COLO668 (cell line): ENCODE measurements at regions not wholly inside any gene's neighbourhood (a gene's known extent, or its start where the extent isn't known, plus 50 kb on each side); places are given as distances from the start of the nearest gene placed in this dataset.
"Not testable (repeated sequence)": the region's sequence is repeated elsewhere in the genome, so short reads cannot be mapped to it uniquely, and the experiment has no call there.

Source experiments
- DNase-seq: peaks from one replicate; lab custom pipeline; 2025; ENCODE audit not compliant: unreplicated experiment; lab: John Stamatoyannopoulos, UW

DNA sequence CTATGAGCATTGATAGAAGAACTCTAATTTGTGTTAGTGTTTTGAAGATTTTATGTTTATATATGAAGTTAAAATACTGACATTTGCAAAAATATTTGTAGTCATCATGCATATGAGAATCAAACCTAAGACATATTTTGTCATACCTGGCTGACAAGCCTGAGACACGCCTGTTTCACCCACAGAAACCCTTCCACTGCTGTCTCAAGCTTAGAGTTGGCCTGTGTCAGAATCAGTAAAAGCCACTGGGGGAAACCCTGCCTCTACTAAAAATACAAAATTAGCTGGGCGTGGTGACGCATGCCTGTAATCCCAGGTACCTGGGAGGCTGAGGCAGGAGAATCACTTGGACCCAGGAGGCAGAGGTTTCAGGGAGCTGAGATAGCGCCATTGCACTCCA, 218.0 kb upstream of the C1QTNF3 start:
- DNase-seq = not testable (repeated sequence)

DNA sequence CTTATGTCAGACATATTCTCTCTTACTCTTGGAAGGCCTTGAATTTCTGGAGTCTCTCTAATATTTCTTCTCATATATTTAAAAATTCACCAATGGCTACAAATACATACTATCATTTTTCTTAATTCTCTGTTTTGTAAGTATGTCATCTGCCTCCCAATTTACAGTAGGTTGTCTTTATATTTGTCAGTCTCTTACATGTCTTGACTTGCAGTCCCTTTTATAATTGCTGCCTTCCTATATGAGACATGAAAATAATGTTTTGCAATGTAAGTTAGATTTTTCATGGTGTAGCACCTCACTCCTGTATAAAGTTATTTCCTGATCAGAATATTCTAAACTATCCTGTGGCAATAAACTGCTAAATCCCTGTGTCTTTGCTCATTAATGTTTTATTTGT, 223.1 kb upstream of the C1QTNF3 start:
- not testable (repeated sequence) for DNase-seq

- not testable (repeated sequence) for DNase-seq
Measured at GRCh38 chr5:34296759-34297158, 253.7 kb upstream of the C1QTNF3 start.

- not testable (repeated sequence) for DNase-seq
Measured at GRCh38 chr5:34329201-34329600, 286.2 kb upstream of the C1QTNF3 start.

DNA sequence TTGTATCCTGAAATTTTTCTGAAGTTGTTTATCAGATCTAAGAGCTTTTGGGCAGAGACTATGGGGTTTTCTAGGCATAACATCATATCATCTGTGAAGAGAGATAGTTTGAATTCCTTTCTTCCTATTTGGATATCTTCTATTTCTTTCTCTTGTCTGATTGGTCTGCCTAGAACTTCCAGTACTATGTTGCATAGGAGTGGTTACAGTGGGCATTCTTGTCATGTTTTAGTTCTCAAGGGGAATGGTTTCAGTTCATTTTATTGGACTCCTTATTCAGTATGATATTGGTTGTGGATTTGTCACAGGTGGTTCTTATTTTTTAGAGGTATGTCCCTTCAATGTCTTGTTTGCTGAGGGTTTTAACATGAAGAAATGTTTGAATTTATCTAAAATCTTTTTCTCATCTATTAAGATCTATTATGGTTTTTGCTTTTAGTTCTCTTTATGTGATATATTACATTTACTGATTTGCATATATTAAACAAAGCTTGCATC, 286.6 kb upstream of the C1QTNF3 start:
- DNase-seq = not testable (repeated sequence)

GRCh38 chr5:34331928-34332454, 289.0 kb upstream of the C1QTNF3 start:
- DNase-seq = not testable (repeated sequence)

- not testable (repeated sequence) for DNase-seq
Measured at GRCh38 chr5:34339408-34340001, 296.5 kb upstream of the C1QTNF3 start.

DNA sequence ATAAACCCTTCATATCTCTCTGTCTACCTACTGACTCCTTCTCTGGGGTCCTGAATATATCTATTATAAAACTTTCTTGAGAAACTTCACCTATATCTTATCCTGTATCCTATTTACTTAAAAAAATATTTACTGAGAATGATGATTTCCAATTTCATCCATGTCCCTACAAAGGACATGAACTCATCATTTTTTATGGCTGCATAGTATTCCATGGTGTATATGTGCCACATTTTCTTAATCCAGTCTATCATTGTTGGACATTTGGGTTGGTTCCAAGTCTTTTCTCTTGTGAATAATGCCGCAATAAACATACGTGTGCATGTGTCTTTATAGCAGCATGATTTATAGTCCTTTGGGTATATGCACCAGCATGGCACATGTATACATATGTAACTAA, 301.7 kb upstream of the RAI14 start:
- not testable (repeated sequence) for DNase-seq

DNA sequence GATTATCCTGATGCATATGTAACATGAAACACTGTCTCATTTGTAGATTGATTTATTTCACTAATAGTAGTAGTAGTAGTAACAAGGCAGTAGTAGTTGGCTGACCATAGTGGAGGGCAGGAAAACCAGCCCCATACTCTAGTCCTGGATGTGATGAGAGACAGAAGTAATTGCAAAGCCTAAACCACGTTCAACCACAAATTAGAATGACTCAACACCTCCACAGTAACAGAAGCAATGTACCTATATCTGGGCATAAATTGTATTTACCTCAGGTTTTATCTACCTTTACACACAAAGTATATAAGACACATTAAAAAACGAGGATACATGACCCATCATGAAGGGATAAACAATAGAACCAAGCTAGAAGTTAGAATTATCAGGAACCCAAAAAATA, 284.7 kb upstream of the RAI14 start:
- DNase-seq = not testable (repeated sequence)

GRCh38 chr5:34371817-34372216, 284.3 kb upstream of the RAI14 start:
- DNase-seq = not testable (repeated sequence)

GRCh38 chr5:34372739-34373138, 283.4 kb upstream of the RAI14 start:
- not testable (repeated sequence) for DNase-seq

DNA sequence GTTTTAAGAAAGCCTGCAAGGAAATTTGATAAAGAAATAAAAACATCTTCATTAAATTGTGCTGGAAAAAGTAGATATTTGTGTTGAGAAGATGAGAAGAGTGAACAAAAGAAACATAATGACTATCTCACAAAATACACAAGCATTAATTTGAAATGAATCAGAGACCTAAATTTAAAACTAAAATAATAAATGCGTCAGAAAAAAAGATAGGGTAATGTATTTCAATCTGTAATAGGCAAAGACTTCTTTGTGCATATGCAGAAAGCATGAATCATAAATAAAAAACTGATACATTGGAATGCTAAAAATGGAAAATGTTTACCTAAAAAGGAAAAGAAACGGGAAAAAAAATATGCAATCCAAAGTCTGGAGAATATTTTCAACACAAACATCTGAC, 278.5 kb upstream of the RAI14 start:
- DNase-seq = not testable (repeated sequence)

- not testable (repeated sequence) for DNase-seq
Measured at GRCh38 chr5:34378498-34378897, 277.6 kb upstream of the RAI14 start.

DNA sequence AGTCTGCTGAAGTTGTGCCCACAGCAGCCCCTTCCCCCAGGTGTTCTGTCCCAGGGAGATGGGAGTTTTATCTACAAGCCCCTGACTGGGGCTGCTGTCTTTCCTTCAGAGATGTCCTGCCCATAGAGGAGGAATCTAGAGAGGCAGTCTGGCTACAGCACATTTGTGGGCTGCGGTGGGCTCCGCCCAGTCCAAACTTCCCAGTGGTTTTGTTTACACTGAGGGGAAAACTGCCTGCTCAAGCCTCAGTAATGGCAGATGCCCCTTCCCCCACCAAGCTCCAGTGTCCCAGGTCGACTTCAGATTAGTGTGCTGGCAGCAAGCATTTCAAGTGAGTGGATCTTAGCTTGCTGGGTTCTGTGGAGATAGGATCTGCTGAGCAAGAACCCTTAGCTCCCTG, 267.4 kb upstream of the RAI14 start:
- DNase-seq = not testable (repeated sequence)

DNA sequence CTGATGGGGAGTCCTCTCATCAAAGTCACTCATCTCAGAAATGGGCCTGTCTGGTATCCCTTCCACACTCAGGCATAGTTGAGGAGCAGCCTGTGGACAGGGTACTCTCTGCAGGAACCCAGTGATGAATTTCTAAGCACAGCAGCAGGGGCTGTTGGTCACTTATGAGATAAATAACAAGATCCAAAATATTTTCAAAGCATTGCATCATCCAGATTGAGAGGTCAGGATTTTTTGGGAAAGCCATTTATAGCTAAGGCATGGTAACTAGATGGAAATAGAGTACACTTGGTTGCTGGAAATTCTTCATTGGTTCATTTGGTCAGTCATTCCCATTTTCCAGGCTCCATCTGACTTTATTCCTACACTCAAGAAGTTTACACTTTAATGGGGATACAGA, 246.8 kb upstream of the RAI14 start:
- no peak for DNase-seq

GRCh38 chr5:34410411-34411139, 245.6 kb upstream of the RAI14 start:
- DNase-seq = no peak

DNA sequence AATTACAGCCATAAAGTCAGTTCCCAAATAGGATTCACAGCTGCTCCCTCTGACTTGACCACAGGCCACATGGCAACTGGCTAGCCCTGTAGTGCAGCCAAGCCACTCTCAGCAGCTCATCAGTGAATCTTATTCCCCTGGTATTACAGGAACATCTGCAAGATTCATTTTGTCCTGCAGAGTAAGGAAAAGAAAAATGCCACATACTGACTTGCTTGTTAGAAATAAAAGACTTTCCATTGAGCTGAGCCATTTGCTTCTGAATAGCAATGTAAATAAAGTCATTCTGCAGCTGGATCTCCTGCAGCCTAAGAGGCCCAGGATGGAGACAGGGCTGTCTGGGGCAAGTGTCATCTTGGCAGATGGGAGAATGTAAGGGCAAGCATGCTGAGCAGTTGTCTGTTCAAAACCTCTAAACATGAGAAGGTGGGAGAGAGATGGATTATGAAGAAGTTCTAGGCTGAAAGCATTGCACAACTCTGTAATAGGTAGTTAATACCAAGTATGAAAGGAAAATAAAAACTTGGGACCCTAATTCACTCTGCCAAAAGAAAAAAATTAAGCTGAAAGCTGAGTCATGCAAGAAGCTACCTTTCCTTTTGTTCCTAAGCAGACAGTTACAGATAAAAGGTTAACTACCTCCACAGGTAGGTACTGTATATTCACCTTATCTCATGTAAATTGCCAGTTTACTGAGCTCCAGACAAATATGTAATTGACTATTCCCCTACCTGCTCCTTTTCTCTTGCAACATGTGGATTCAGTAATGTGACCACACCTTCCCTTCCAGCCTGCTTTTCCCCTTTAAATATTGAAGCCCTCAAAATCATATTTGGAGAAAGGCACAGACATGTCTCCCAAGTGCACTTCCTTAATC, 244.4 kb upstream of the RAI14 start:
- DNase-seq = peak; percentile 20

GRCh38 chr5:34412736-34413135, 243.4 kb upstream of the RAI14 start:
- DNase-seq = no peak

- DNase-seq = no peak
Measured at GRCh38 chr5:34415559-34416198, 240.4 kb upstream of the RAI14 start.

DNA sequence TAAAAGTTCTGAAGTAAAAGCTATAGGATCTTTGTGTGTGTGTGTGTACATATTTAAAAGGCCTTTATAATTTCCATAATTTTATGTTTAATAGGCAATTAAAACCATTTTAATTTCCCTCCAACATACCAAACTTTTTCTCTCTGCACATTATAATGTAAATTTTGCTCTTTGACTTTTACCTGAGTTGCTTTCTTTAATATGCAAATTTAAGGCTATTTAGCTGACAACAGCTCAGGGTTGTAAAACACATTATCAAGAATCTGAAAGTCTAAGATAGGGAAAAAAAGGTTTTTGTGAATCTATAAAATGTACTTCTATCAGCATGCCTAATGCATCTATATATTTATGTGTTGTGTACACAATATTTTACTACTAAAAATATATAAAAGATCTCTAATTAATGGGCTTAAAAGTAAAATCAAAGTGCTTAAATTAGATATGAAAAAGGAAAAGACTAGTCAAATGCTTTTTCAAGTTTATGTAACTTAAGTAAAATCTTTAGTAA, 239.6 kb upstream of the RAI14 start:
- no peak for DNase-seq

GRCh38 chr5:34420191-34420590, 235.9 kb upstream of the RAI14 start:
- not testable (repeated sequence) for DNase-seq
